GM21528 (cell line): ENCODE measurements at regions not wholly inside any gene's neighbourhood (a gene's known extent, or its start where the extent isn't known, plus 50 kb on each side); places are given as distances from the start of the nearest gene placed in this dataset.
"Not testable (repeated sequence)": the region's sequence is repeated elsewhere in the genome, so short reads cannot be mapped to it uniquely, and the experiment has no call there.

Source experiments
- ATAC-seq: cut with Tn5 transposase; IDR thresholded peaks from one replicate; pipeline ENCODE4 v1.9.1; 2021; ENCODE audit warnings: mild to moderate bottlenecking, moderate library complexity; ENCODE audit not compliant: unreplicated experiment, low FRiP score

DNA sequence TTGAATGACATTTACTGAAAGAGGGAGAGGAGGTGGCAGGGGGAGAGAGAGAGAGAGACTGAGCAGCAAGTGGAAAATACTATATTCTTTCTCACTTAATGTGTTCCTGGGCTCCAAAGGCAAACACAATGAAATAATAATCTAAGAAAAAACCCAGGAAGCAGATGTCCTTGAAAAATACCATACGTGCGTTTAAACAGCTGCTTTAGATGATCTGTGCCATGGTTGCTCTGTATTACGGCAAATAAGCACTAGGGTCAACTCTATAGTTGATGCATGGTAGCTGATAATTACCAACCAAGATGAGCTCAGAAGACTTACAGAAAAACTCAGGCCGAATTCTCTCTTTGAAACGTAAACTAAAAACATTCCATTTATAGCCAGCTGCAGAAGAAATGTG is 410.3 kb upstream of the TBL1XR1 start:
- no peak for ATAC-seq

DNA sequence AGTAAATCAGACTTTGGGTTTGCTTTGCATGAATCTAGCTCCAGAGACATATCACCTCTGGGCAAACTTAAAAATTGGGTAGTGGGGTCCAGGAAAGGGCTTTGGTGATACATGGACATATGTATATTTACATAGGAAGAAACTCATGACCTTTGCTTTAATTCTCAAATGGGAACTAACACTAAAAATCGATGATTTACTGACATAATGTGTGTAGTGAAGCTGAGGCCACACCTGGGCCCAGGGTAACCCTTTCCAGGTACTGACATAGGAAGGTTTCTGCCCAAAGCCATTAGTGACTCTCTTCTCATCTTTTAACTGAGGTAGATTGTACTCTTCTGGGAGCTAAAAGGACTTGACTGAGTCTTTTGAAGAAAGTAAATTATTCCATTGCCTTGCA is 411.2 kb upstream of the TBL1XR1 start:
- ATAC-seq: no peak

DNA sequence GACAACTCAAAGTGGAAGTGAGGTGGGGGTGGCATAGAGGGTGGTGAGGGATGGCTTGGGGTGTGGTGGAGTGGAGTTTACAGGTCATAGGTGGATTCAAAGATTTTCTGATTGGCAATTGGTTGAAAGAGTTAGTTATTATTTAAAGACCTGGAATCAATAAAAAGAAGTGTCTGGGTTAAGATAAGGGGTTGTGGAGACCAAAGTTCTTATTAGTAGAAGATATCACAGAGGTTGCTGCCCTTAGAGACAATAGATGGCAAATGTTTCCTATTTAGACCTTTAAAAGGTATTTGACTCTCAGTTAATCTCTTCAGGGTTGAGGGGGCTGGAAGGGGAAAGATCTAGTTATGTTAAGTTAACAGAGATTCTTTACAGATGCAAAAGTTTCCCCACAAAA is 412.3 kb upstream of the TBL1XR1 start:
- no peak for ATAC-seq

DNA sequence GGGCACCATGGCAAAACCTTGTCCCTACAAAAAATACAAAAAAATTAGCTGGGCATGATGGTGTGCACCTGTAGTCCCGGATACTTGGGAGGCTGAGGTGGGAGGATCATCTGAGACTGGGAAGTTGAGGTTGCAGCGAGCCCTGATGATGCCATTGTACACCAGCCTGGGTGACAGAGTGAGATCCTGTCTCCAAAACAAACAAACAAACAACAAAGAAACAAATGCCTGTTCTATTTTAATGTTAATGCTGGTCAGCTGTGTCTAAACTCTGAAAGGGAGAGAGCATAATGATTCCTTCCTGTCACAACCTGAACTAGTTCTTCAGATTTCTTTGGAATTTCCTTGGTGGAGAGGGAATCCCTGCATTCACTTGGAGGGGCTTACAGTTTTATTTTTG is 413.0 kb upstream of the TBL1XR1 start:
- no peak for ATAC-seq

DNA sequence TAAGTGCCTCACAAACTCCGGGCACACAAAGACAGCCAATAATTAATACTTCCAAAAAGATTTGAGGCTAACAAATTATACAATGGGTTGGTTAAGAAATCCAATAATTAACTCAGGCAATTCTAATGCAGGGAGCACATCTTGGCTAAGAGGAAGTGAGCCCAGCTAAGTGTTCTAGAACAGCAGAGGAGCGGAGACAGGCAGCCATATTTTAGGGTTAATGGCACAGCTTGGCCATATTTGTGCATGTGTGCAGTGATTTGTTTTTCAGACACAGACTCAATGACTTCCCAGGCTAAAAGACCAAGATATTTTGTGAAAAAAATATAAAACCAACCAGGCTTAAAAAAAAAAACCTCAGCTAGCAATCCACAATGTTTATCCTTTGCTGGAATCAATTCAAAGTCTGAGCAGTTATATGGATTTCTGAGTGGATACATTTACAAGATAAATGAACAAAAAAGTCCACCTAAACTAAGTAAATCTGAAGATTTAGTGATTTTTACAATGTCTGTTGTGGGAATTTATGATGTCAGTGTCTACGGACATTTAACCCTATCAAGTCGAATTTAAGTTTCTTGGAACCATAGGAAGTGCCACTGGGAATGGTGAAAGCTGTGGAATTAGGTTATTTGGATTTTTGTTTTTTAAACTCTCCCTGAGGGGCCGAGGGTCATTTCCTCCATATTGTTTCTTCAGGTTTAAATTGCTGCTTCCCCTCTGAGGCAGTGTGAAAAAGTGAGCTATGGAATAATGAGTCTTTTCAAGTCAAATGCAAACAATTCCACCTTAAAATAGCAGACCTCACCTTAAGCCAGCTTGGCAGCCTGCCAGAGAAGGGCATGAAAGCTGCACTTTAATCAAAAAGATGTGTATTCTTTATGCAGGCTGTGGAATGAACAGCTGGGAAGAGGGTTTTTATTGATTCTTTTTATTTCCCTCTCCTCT is 413.7 kb upstream of the TBL1XR1 start:
- no peak for ATAC-seq

DNA sequence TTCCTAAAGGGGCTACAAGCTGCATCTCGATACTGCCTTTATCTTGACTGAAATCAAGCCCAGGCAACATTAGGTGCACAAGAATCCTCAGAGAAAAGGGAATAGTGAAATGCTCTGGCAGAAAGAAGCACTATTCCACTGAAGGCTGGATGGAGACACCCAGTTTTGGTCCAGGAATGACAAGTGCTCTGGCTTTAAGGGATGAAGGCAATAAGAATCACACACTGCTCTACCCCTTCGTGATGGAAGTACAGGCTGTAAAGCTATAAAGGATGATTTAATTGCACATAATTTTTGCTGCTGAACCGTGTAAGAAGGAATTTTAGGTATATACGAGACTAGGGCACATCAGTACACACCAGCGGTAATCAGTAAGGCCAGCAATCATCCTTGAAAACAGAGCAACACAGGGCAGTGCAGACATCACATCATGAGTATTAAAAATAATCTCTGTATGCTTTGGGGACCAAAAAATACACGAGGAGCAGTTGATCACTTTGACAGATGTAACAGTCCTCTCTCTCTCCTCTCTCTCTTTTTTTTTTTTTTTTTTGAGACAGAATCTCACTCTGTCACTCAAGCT is 414.6 kb upstream of the TBL1XR1 start:
- ATAC-seq: no peak

DNA sequence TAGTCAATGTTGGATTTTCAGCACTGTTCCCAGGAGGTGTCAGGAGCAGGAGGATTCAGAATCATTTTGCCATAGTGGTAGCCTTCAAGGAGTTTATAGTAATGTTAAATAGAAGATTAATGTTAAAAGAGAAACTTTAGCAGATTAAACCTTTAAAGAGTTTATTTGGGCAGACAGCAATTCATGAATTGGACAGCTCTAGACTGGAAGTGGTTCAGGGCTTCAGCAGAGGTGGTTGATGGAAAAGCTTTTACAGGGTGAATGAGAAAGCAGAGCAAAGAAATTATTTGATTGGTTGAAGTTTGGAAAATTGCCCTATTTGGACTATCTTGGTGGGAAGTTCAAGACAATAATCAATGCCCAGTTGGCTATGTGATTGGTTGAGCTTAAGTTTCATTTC is 416.6 kb upstream of the TBL1XR1 start:
- no peak for ATAC-seq

DNA sequence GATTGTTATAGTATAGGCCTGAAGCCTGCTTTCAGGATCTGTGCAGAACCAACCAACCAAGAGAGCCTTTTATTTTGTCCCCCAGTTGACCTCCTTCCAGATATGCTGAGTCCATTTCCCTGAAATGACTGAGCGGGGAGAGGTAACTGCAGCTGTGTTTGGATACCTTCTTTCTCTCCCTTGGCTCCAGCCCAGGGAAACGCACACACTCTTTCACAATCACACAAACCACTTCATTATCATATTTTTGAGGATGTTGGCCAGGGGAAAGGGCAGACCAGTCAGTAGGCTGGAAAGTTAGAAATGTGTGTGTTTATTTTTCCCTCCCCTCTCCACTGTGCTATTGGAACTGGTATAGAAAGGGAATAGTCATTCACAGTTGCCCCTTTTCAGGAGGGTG is 417.7 kb upstream of the TBL1XR1 start:
- ATAC-seq: no peak

DNA sequence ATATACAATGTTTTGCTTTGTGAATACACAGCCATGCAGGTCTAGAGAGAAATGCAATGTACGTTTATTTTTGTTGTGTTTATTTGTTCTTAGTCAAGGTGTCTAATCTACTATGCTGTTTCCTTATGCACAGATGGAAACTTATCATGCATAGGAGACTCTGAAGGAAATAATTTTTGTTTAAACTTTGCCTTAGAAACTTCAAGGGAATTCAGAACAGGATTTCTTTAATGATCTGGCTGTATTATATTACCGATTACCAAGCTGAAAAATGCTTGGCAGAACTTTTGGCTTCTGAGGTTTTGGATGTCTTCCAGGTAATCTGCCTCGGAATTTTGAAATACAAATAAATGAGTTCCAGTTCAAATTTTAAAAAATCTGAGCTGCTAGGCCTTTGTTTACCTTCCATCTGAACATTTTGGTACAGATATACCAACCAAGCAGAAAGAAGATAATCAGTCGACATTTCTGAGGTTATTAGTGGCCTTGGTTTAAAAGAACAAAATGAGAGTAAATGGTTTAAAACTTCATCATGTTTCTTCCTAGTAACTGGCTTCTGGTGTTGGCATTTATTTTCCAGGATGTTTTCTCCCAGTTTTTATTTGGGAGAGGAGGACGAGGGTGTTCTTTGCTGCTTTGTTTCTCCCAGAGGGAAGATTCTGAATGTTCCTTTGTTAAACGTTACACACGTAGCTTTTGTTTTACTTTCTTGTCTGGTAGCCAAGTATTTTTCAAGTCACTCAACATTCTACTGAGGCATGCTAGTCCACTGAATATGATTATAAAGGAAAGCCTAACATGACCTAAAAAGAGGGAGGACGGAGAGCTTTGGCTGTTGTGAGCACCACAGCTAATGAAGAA is 421.8 kb upstream of the TBL1XR1 start:
- no peak for ATAC-seq

DNA sequence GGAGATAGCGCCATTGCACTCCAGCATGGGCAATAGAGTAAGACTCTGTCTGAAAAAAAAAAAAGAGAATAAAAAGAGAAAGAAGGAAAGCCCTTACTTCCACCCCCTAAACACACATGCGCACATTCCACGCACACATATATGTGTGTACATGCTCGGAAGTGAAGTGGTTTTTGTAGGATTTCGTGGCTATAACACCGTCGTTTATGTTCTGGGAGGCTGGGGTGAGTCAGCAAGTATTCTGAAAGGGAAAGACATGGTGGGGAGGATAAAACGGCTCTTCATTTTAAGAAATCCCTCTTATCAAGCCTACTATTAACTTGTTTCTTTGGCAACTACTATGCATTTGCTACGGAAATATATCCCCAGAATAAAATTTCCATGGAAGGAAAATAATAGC is 422.8 kb upstream of the TBL1XR1 start:
- ATAC-seq: no peak

DNA sequence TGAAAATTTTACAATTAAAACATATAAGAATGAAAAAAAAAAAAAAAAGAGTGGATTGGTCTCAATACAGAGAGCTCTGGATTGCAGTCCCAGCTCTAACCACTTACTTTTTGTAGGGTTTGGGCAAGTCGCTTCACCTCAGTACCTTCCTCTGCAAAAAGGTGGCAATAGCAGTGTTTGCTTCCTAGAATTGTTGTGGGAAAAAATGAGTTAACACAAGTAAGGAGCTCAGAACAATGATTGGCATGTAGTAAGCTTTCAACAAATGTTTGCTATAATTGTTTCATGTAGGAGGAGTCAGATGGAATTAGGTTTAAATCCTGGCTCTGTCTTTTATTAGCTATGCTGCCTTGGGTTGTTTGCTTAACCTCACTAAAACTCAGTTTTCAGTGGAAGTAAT is 425.2 kb upstream of the TBL1XR1 start:
- ATAC-seq: no peak

DNA sequence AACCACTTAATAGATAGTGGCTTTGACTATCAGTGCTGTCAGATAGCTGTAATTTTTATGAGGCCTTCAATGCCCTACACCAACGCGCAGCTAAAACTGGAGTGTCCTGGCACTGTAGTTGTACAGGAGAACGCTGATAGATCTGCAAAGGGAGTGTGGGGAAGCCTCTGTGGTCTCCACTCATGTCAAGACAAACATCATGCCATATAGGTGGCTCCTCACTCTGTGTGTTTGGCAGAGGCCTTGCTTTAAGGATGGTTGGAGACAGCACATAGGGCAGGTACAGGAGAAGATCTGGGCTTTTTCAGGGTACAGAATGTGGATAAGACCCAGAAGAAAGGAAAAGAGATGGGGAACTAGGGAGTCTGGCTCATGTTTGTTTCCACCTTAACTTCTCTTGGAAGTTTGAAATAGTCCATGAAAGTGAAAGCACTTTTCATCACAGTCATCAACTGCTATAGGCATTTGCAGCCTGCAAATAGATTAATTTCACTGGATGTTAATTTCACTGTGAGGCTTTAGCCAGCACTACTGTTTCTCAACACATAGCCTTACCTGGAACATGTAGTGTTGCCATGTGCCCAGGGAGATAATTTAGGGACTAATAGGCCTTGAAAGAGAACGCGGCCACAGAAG is 425.8 kb upstream of the TBL1XR1 start:
- no peak for ATAC-seq

DNA sequence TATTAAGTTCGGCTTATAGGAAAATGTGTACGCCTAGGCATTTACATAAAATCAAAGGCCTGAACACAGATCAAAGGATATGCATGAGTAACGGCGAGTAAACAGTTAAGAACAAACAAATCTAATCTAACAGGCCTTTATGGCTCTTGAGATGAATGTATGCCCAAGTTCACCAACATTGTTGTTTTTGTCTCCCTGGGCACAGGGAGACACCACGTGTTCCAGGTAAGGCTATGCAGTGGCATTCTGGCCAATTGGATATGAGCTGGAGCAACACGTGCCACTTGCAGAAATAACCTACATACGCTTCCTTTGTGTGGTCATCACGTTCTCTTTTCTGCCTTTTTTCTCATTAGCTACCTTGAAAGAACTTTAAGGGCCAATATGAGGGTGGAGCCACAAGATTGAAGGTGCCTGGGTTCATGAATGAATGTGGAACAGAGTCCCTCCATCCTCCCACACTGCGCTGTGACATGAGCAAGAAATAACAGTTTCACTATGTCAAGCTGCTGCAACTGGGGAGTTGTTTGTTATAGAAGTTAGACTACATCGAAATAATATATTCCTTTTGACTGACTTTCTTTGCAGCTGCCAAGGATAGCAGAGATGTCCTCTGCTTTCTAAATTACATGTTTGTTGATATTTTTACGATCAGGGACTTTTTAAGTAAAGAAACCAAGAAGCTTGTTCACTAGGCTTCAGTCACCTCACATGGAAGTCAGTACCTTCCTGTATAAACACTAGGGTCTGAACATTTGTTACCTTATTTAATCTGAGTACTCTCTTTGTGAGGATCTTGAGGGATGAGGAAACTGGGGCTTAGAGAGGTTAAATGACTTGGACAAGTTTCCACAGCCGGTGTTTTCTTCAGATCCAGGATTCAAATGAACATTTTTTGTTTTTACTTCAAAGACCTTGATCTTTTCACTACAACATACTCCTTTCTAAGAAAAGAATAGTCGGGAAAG is 427.5 kb upstream of the TBL1XR1 start:
- no peak for ATAC-seq

DNA sequence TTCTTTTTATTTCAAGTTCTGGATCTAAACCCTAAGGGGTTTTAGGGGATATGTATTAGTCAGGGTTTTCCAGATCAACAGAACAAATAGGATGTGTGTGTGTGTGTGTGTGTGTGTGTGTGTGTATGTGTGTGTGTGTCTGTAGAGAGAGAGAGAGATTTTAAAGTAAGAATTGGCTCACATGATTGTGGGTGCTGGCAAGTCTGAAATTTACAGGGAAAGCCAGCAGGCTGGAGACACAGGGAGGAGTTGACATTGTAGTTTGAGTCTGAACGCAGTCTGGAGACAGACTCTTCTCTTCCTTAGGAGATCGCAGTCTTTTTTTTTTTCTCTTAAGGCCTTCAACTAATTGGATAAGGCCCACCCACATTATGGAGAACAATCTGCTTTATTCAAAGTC is 428.8 kb upstream of the TBL1XR1 start:
- ATAC-seq: no peak

DNA sequence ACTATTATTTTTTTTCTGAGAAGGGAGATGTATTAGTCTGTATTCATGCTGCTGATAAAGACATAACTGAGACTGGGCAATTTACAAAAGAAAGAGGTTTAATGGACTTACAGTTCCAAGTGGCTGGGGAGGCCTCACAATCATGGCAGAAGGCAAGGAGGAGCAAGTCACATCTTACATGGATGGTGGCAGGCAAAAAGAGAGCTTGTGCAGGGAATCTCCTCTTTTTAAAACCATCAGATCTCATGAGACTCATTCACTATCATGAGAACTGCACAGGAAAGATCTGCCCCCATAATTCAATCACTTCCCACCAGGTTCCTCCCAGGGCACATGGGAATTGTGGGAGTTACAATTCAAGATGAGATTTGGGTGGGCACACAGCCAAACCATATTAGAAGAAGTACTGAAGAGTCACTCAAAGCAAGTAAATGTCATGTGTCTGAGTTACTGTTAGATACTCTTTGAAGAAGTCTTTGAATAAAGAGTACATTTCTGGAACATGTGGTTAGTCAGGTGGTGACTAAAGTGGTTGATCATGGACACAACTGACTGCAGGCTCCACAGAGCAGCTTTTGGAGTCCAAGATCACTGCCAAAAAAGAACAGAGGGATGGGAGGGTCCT is 430.9 kb upstream of the TBL1XR1 start:
- ATAC-seq: not testable (repeated sequence)

DNA sequence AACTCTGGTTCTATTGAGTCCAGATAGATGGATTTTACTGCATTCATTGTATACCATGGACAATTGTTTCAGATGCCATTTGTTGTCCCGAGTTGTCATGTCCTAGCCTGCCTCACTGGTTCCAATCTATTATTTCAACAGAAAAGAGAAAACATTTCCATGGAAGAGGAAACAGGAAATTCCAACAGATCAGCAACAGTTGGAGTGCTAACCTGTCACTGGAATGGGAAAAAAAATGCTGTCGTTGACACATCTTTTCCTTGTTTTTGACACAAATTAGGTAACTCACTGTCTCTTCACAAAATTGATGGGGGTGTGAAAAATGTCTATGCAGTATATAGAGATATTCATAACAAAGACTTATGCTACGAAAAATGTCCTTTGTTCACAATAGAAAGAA is 432.0 kb upstream of the TBL1XR1 start:
- no peak for ATAC-seq

DNA sequence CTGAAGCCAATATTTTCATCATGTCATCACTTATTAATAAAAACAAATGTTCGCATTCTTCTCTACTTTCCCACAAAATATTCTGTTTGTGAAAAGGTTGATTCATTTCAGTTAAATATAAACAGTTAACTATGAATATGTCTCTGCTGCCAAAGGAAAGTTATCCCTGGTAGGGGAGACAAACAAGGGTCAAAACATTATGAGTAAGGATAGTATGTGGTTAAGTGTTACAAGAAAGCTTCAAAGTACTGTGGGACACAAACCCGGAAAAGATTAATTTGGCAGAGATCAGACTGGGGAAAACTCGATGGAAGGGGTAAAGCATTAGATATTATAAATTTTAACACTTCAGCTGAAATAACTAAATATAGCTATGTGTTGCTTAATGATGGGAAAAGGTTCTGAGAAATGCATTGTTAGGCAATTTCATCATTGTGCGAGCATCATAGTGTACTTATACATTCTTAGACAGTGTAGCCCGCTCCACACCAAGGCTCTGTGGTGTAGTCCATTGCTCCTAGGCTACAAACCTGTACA is 436.5 kb upstream of the TBL1XR1 start:
- no peak for ATAC-seq

DNA sequence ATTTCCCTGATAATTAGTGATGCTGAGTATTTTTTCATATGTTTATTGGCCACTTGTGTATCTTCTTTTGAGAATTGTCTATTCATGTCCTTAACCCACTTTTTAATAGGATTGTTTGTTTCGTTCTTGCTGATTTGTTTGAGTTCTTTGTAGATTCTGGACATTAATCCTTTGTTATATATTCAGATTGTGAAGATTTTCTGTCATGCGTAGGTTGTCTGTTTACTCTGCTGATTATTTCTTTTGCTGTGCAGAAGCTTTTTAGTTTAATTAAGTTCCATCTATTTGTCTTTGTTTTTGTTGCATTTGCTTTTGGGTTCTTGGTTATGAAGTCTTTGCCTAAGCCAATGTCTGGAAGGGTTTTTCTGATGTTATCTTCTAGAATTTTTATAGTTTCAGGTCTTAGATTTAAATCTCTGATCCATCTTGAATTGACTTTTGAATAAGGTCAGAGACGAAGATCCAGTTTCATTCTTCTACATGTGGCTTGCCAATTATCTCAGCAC is 438.4 kb upstream of the TBL1XR1 start:
- not testable (repeated sequence) for ATAC-seq
